ENCODE measurements at regions not wholly inside any gene's neighbourhood (a gene's known extent, or its start where the extent isn't known, plus 50 kb on each side); places are given as distances from the start of the nearest gene placed in this dataset.
A peak's percentile ranks its signal among the peaks of the same experiment; 100 is the strongest.

DNA sequence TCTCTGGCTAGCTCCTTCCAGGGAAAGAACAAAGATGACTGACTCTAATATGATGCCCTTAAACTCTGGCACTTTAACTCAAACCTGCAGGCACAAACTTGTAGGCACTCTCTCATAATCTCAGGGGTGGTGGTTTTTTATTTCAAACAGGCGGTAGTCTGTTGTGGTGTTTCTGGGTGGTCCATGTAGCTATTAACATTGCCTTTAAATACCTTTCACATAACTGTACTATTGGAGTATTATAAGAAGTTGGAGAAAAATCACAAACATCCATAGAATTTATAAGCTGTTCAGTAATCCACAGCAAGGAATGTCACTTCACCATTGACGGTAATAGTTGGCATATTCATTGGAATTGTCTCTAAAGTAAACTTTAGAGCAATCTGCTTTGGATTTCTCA, 204.2 kb upstream of the PDE5A start:
- in situ Hi-C loops (cut with MboI; ENCODE audit: low sequenced_read_pairs) (no loop called here), intact Hi-C loops (cut with micrococcal nuclease) (loop anchor here (10.0 kb wide), 1 partner anchor 208 kb away; the partner anchor contains the start of gene PDE5A), dilution Hi-C loops (cut with HindIII; ENCODE audit: low sequenced_read_pairs, unreplicated experiment) (no loop called here)
- Histone ChIP-seq H4K20me1 (ENCODE audit: insufficient read depth, low read length) (no peaks in the 10 kb centered on the region), H3K4me2 (ENCODE audit: low read depth, low read length) (no peak overlapping the region; the same call in 1 of the 2 replicates), H2BK15ac (ENCODE audit: low read depth, low read length) (peak overlapping the region; percentile 86; the same call in 1 of the 3 replicates), H3K9me1 (ENCODE audit: insufficient read depth, low read length) (no peaks in the 10 kb centered on the region), H3K36me3 (ENCODE audit: control insufficient read depth, insufficient read depth, low read length) (no peaks in the 10 kb centered on the region), H4K91ac (ENCODE audit: insufficient read depth, low read depth, low read length) (no peak overlapping the region), H2AK5ac (ENCODE audit: low read depth, low read length) (no peak overlapping the region), H3K56ac (ENCODE audit: extremely low read depth, insufficient read depth, low read length) (no peak overlapping the region), H3K4me3 (ENCODE audit: insufficient read depth, low read depth, low read length) (no peak overlapping the region), H3K18ac (ENCODE audit: low read depth, low read length) (no peak overlapping the region), H3K23ac (ENCODE audit: low read depth, low read length) (peak overlapping the region; percentile 22; the same call in 1 of the 2 replicates), H3K4me1 (ENCODE audit: control insufficient read depth, insufficient read depth, low read length) (peaks cover 6% of the 10 kb centered on the region), H2BK5ac (ENCODE audit: low read depth, low read length, poor library complexity, severe bottlenecking) (peak overlapping the region; percentile 53), H4K5ac (ENCODE audit: low read depth, low read length) (peak overlapping the region; percentile 63; the same call in 1 of the 2 replicates), H2BK120ac (ENCODE audit: low read depth, low read length) (no peak overlapping the region), H2AK9ac (replicated peaks; ENCODE audit: low read depth, low read length, poor library complexity) (no peak overlapping the region), H3K9ac (ENCODE audit: low read depth, low read length) (no peak overlapping the region), H3K9me3 (ENCODE audit: control insufficient read depth, insufficient read depth, low read length) (no peaks in the 10 kb centered on the region), H3K27ac (ENCODE audit: insufficient read depth, low read length) (peak overlapping the region; percentile 13; the same call in 1 of the 2 replicates), H2BK20ac (ENCODE audit: low read depth, low read length) (no peak overlapping the region), H3K27me3 (ENCODE audit: control insufficient read depth, insufficient read depth, low read length) (no peaks in the 10 kb centered on the region), H4K8ac (ENCODE audit: low read depth in 2 of 2, low read length in 2 of 2) (no peak overlapping the region), H3K4ac (ENCODE audit: low read depth, low read length) (no peak overlapping the region), H2AFZ (replicated peaks; ENCODE audit: low read length, poor library complexity) (no peak overlapping the region), H3K14ac (replicated peaks; ENCODE audit: low read depth, low read length) (no peak overlapping the region), H3K79me1 (ENCODE audit: low read depth in 1 of 2, low read length in 2 of 2) (no peaks in the 10 kb centered on the region)
- BruUV-seq (replicated peaks), result no TSS peak
- ChIA-PET CTCF (interaction anchor here (0.8 kb wide), 1 partner anchor 9 kb away, joined by 4 read pairs; no protein-coding TSS in a partner anchor), POLR2A (ENCODE audit: unreplicated experiment) (no interaction called here)
- no CpG with 5 or more reads among the region's 2 CpGs for WGBS, 2 experiments (ENCODE audit: extremely low coverage in 2 of 2, insufficient read length in 1 of 2)
- DNase-seq (no peak), ATAC-seq (ENCODE audit: low read depth) (peak; percentile 67)
- TF ChIP-seq RAD21 (IDR thresholded peaks at IDR 0.05; ENCODE audit: low read length), result no peak
- no peak for TF ChIP-seq USF2 (IDR thresholded peaks at IDR 0.05; ENCODE audit: low read depth, low read length)
- no peak for TF ChIP-seq MAZ (IDR thresholded peaks at IDR 0.05; ENCODE audit: borderline replicate concordance, low read depth, low read length)
- no peak for TF ChIP-seq ELK1 (IDR thresholded peaks at IDR 0.05; ENCODE audit: borderline replicate concordance, low read depth, low read length)
- no peak for TF ChIP-seq BHLHE40 (IDR thresholded peaks at IDR 0.05; ENCODE audit: low read depth, low read length)
- no peak for TF ChIP-seq FOS (IDR thresholded peaks at IDR 0.05; ENCODE audit: low read depth, low read length)
- TF ChIP-seq CHD1 (IDR thresholded peaks at IDR 0.05; ENCODE audit: low read depth, low read length), result no peak
- no peak for TF ChIP-seq POLR2A (IDR thresholded peaks at IDR 0.05; ENCODE audit: low read depth, low read length)
- TF ChIP-seq MXI1 (IDR thresholded peaks at IDR 0.05; ENCODE audit: borderline replicate concordance, low read depth, low read length), result no peak
- TF ChIP-seq NFE2L2 (IDR thresholded peaks at IDR 0.05; ENCODE audit: low read depth, low read length), result no peak
- no peak for TF ChIP-seq RFX5 (IDR thresholded peaks at IDR 0.05; ENCODE audit: low read depth, low read length)
- TF ChIP-seq, protein P1, sequence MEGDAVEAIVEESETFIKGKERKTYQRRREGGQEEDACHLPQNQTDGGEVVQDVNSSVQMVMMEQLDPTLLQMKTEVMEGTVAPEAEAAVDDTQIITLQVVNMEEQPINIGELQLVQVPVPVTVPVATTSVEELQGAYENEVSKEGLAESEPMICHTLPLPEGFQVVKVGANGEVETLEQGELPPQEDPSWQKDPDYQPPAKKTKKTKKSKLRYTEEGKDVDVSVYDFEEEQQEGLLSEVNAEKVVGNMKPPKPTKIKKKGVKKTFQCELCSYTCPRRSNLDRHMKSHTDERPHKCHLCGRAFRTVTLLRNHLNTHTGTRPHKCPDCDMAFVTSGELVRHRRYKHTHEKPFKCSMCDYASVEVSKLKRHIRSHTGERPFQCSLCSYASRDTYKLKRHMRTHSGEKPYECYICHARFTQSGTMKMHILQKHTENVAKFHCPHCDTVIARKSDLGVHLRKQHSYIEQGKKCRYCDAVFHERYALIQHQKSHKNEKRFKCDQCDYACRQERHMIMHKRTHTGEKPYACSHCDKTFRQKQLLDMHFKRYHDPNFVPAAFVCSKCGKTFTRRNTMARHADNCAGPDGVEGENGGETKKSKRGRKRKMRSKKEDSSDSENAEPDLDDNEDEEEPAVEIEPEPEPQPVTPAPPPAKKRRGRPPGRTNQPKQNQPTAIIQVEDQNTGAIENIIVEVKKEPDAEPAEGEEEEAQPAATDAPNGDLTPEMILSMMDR (conservative IDR thresholded peaks at IDR 0.05; ENCODE audit: low read depth, low read length), result no peak
- TF ChIP-seq CEBPB (IDR thresholded peaks at IDR 0.05; ENCODE audit: low read depth, low read length), result no peak
- TF ChIP-seq MAFK (IDR thresholded peaks at IDR 0.05; ENCODE audit: low read depth, low read length), result no peak
- TF ChIP-seq RCOR1 (IDR thresholded peaks at IDR 0.05; ENCODE audit: insufficient replicate concordance, low read length), result no peak
